Breast epithelium (tissue), 4 donors: ENCODE measurements at regions not wholly inside any gene's neighbourhood (a gene's known extent, or its start where the extent isn't known, plus 50 kb on each side); places are given as distances from the start of the nearest gene placed in this dataset.
"Not testable (repeated sequence)": the region's sequence is repeated elsewhere in the genome, so short reads cannot be mapped to it uniquely, and the experiment has no call there.

Source experiments
- DNase-seq, 2 donors: peaks; one replicate each; pipeline ENCODE4 v3.0.0-alpha.2; 2019; ENCODE audit warnings: low spot score in 2 of 2
- H3K27ac ChIP-seq, 2 donors: fragments of 200-600 bp; sonication (generic) in 1 of 2; one replicate each; pipeline ENCODE4 v1.5.1; 2016 to 2019; ENCODE audit warnings: mild to moderate bottlenecking in 1 of 2
- H3K27me3 ChIP-seq, 2 donors: fragments of 200-600 bp; sonication (generic) in 1 of 2; one replicate each; pipeline versions ENCODE4 v1.5.1 to v1.6.0; 2017 to 2019; ENCODE audit warnings: control low read depth in 1 of 2, mild to moderate bottlenecking in 1 of 2
- H3K36me3 ChIP-seq: fragments of 200-600 bp; one replicate; pipeline ENCODE4 v1.5.1; 2019
- H3K4me1 ChIP-seq, 2 donors: fragments of 200-600 bp; sonication (generic); one replicate each; pipeline ENCODE4 v1.5.1; 2016 to 2019; ENCODE audit warnings: control low read depth in 1 of 2
- H3K4me3 ChIP-seq, 3 donors: fragments of 200-600 bp; sonication (generic); 1 replicate in 2 of 3; 2 replicates in 1 of 3; pipeline ENCODE4 v1.5.1; 2016 to 2019; ENCODE audit warnings: mild to moderate bottlenecking in 3 of 3, moderate library complexity in 2 of 3
- H3K9me3 ChIP-seq, 2 donors: fragments of 200-600 bp; sonication (generic) in 1 of 2; one replicate each; pipeline ENCODE4 v1.5.1; 2016 to 2019; ENCODE audit warnings: control low read depth in 1 of 2
- CTCF ChIP-seq, 3 donors: fragments of 450-650 bp; IDR thresholded peaks; one replicate each; pipeline ENCODE4 v1.5.1; 2016 to 2017; ENCODE audit warnings: antibody characterized with exemption in 3 of 3, mild to moderate bottlenecking in 3 of 3, moderate library complexity in 3 of 3
- intact Hi-C: fragments of 100-400 bp; cut with DNase I; formaldehyde crosslinking; loops from one replicate; pipeline ENCODE4 v1.15.1; 2023; ENCODE audit warnings: low total_unique reads

- H3K9me3 ChIP-seq, H3K27ac ChIP-seq, H3K4me1 ChIP-seq, intact Hi-C loops, H3K36me3 ChIP-seq, H3K27me3 ChIP-seq: not testable (repeated sequence)
- H3K4me3 ChIP-seq = peak overlapping the region; percentile 20 to 56 (median 38)
- peak in 1 of 2 donors; percentile 22 for DNase-seq
- TF ChIP-seq CTCF (IDR thresholded peaks at IDR 0.05) = peak in 2 of 3 donors; percentile 16 to 44
These were observed 56.3 kb upstream of the KRTAP5-11 start for GRCh38 chr11:71638801-71639519.

- H3K27ac ChIP-seq, H3K27me3 ChIP-seq, H3K4me1 ChIP-seq, H3K9me3 ChIP-seq, intact Hi-C loops, DNase-seq, H3K36me3 ChIP-seq: not testable (repeated sequence)
- H3K4me3 ChIP-seq = peak overlapping the region; percentile 20 to 56 (median 38)
These were observed 56.8 kb upstream of the KRTAP5-11 start for GRCh38 chr11:71639520-71639849.

GRCh38 chr11:71639916-71640315 is 57.2 kb upstream of the KRTAP5-11 start:
- H3K27me3 ChIP-seq, intact Hi-C loops: not testable (repeated sequence)

GRCh38 chr11:71647078-71647477 is 64.4 kb upstream of the KRTAP5-11 start:
- H3K4me1 ChIP-seq, DNase-seq, H3K36me3 ChIP-seq, H3K27me3 ChIP-seq, H3K27ac ChIP-seq, H3K9me3 ChIP-seq, H3K4me3 ChIP-seq, intact Hi-C loops: not testable (repeated sequence)

More at GRCh38 chr11:71639916-71640315, 57.2 kb upstream of the KRTAP5-11 start:
- H3K36me3 ChIP-seq, H3K4me1 ChIP-seq, DNase-seq, H3K27ac ChIP-seq, H3K9me3 ChIP-seq: not testable (repeated sequence)
- H3K4me3 ChIP-seq = peak overlapping the region in 2 of 3 donors; percentile 38 to 56

DNA sequence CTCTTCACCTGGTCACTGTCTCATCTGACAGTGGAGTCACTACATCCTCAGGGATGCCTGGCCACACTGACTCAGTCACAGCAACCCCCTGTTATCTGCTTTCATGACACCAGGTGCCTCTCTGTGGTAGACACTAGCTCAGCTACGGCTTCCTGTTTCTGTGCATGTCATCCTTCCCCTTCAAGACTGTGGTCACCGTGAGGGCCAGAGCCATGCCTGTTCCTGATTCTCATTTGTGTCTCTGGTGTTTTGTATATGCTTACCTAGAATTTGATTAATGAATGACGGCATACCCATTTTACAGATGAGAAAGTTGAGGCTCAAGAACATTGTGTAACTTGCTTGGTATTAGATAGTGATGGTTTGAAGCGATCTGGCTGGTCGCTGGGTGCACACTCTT is 70.3 kb upstream of the KRTAP5-11 start:
- not testable (repeated sequence) for DNase-seq

GRCh38 chr11:71654423-71654822 is 71.7 kb upstream of the KRTAP5-11 start:
- DNase-seq, H3K27me3 ChIP-seq, H3K4me1 ChIP-seq, H3K4me3 ChIP-seq, intact Hi-C loops, H3K9me3 ChIP-seq, H3K36me3 ChIP-seq, H3K27ac ChIP-seq: not testable (repeated sequence)

More for the DNA sequence above, 70.3 kb upstream of the KRTAP5-11 start:
- H3K36me3 ChIP-seq, intact Hi-C loops, H3K9me3 ChIP-seq, H3K4me1 ChIP-seq, H3K27me3 ChIP-seq, H3K4me3 ChIP-seq, H3K27ac ChIP-seq: not testable (repeated sequence)

DNA sequence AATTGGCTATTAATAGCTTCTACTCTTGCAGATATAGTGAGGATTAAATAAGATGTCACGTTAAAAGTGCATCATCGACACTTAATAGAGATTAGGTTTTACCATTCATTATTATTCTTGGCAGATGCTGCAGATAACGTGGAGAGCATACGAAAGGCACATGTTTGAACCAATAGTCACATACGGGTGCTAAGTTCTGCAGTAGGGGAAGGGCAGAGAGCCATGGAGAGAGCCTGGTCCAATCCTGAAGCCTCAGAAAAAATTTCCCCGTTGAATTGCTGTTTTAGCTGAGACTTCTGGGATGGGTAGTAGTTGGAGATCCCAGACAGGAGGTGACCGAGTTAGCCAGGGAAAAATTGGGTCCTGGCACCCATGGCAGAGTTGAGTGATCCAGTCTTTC is 72.4 kb upstream of the KRTAP5-11 start:
- H3K4me3 ChIP-seq, DNase-seq, H3K4me1 ChIP-seq, H3K36me3 ChIP-seq, intact Hi-C loops, H3K27me3 ChIP-seq, H3K9me3 ChIP-seq, H3K27ac ChIP-seq: not testable (repeated sequence)

DNA sequence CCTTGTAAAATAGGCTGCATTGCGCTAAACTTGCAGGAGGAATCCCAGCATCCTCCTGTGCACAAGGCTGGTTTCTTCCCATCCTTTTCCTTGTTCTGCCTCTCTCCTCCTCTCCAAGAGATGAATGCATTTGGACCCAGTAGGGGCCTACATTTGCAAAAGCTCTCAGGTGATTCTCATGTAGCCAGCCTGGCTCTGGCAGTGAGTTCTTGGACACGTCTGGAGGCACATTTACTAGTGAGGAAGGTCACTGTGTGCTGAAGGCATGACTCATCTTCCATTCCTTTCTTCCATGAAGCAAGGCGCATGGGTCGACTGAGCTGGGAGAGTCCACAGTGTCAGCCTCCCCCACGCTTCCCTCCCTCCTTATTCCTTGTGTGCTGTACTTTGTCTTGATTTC is 73.8 kb upstream of the KRTAP5-11 start:
- H3K27me3 ChIP-seq, H3K4me1 ChIP-seq, H3K36me3 ChIP-seq, H3K27ac ChIP-seq, DNase-seq, H3K4me3 ChIP-seq, intact Hi-C loops, H3K9me3 ChIP-seq: not testable (repeated sequence)

GRCh38 chr11:71664941-71665340 is 82.3 kb upstream of the KRTAP5-11 start:
- H3K36me3 ChIP-seq, DNase-seq, H3K4me3 ChIP-seq, H3K9me3 ChIP-seq, H3K27ac ChIP-seq, H3K4me1 ChIP-seq, H3K27me3 ChIP-seq, intact Hi-C loops: not testable (repeated sequence)

- H3K4me3 ChIP-seq, H3K4me1 ChIP-seq, DNase-seq, intact Hi-C loops, H3K27ac ChIP-seq, H3K36me3 ChIP-seq, H3K9me3 ChIP-seq, H3K27me3 ChIP-seq: not testable (repeated sequence)
These were observed 115.4 kb upstream of the KRTAP5-11 start for GRCh38 chr11:71698110-71698509.

DNA sequence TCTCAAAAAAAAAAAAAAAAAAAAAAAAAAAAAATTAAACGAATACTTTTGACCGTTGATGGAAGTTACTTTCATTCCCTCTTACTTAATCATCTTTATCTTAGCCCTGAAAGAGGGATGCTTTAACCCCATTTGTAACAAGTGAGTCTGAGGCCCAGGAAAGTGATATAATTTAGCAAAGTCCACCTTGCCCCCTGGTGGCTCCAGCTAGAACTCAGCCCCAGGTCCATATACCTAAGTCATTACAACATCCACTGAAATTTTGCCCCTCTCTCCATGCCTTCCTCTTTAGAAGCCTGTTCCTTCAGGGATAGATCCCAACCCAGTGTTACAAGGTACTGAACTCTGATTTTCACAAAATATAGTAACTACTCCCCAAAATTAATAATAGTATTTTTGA is 116.3 kb upstream of the KRTAP5-11 start:
- H3K27ac ChIP-seq, H3K4me1 ChIP-seq, H3K4me3 ChIP-seq, H3K36me3 ChIP-seq, H3K27me3 ChIP-seq, intact Hi-C loops, DNase-seq, H3K9me3 ChIP-seq: not testable (repeated sequence)

DNA sequence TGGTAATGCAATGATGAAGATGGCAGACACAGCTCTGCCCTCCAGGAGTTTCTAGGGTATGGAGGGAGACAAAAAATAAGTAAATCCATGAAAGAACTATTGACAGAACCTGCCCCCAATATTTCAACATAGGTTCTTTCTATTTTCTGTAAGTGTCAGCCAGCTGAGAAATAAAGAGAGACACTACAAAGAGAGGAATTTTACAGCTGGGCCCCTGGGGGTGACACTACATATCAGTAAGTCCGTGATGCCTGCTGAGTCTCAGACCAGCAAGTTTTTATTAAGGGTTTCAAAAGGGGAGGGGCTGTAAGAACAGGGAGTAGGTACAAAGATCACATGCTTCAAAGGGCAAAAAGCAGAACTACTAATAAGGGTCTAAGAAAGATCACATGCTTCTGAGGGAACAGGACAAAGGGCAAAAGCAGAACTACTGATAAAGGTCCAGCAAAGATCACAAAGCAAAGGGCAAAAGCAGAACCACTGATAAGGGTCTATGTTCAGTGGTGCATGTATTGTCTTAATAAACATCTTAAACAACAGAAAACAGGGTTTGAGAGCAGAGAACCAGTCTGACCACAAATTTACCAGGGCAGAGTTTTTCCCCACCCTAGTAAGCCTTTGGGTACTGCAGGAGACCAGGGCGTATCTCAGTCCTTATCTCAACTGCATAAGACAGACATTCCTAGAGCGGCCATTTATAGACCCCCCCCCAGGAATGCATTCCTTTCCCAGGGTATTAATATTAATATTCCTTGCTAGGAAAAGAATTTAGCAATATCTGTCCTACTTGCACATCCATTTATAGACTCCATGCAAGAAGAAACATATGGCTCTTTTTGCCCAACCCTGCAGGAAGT is 119.0 kb upstream of the KRTAP5-11 start:
- H3K27me3 ChIP-seq, H3K36me3 ChIP-seq, H3K4me1 ChIP-seq, intact Hi-C loops, H3K9me3 ChIP-seq, H3K4me3 ChIP-seq, DNase-seq, H3K27ac ChIP-seq: not testable (repeated sequence)
